Endometrium (tissue), 2 donors: ENCODE measurements at regions not wholly inside any gene's neighbourhood (a gene's known extent, or its start where the extent isn't known, plus 50 kb on each side); places are given as distances from the start of the nearest gene placed in this dataset.

ENCODE experiments used
- FAIRE-seq: peaks from 2 replicates; lab custom pipeline; 2012; peaks lifted over from hg19 to GRCh38; lab: Jason Lieb, UNC
- donor health status: control.
- donor health status: control.

DNA sequence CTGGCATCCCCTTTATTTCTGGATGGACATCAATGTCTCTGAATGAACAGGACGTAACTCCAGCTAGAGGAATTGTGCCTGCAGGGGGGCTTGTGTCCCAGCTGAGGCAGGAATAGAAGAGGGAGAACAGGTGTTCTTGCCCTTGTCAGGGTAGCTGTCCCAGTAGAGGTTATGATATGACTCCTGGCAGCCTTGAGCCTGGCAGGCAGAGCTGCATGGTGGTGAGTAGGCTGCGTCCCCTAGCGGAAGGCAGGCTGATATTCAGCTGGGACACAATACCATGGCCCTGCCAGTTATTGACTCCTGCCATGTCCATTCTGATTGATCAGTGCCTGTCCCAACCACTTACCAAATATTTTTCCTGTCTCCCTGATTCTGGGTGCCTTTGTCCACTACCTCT lies 197.2 kb downstream of the RAP2A start:
- FAIRE-seq: no peak

GRCh38 chr13:97639236-97639635 lies 205.3 kb downstream of the RAP2A start:
- FAIRE-seq: no peak

DNA sequence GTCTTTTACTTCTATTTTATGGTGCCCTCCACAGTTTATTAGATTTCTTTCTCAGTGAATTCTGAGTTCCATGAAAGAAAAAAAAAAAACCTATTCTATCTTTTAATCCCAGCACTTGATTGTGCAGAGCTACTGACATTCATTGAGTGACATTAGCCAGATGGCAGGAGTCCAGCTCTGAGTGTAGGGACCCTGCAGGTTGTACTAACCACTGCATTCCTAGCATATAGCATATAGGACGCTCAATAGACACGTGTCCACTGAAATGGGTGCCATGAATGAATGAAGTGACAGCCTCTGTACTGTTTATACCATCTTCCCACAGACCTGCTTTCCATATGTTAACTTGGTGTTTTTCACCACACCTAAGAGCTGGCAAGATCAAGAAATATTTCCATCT lies 206.3 kb downstream of the RAP2A start:
- no peak for FAIRE-seq

DNA sequence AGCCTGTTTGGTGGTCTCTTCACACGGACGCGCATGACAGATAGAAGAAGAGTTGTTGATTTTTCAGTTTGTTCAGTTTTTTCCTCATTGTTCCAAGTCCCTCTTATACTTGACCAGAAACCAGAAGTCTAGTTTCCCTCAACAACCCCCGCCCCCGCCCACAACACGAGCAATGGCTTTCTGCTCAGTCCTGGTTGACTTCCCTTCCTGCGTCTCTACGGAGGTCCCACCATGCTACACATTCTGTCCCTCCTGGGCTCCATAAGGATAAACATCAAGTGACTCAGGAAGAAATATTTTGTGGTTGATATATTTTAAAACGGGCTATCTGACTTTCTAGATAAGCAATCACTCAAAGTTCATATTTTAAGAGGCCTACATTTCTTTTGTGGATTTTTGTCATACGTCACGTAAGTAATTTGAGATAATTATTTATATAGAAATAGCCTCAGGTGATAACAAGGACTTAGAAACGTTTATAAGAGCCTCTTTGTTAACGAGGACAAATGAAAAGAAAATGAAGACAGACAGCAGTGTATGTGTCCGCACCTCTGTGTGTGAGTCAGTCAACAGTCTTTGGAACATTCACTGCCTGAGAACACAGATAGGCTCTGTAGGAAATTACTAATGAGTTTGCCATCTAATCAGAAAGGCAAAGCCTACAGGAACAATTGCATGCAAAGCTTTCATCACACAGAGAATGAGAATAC lies 214.4 kb downstream of the RAP2A start:
- no peak for FAIRE-seq

GRCh38 chr13:97648881-97649224 lies 214.9 kb downstream of the RAP2A start:
- no peak for FAIRE-seq

GRCh38 chr13:97653443-97654140 lies 219.6 kb downstream of the RAP2A start:
- no peak for FAIRE-seq

DNA sequence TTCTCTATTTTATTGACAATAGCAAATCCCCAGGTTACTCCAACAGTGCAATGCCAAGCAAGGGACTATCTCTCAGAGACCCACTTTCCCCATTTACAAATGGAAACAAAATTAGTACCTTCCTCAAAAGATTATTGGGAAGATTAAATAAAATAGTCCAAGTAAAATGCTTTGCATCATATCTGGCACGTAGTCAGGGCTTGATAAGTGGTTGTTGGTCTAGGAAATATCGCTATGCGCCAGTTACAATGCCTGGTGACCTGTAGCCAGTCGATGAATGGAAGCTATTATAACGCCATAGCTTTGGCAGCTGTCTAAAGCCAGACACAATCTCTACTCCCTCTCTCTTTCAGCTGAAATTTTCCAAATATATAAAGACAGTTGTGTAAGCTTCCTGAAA lies 220.3 kb downstream of the RAP2A start:
- no peak for FAIRE-seq

DNA sequence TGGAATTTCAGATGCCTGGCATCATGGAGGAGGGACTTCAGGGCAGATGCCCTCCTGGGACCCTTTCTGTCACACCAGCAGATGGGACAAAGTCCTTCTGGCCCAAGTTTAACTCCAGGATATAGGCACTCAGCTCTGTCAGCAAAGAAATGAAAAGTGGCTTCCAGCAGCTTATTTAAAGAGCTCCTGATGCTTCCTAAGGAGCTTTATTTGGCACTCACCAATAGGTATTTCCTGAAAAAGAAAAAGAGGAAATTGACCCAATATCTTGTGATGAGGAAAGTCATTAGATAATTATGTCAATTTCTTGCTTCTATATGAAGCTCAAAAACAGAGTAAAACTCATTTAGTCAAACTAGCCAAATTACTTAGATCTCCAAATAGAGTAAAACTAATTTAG lies 224.6 kb downstream of the RAP2A start:
- no peak for FAIRE-seq

DNA sequence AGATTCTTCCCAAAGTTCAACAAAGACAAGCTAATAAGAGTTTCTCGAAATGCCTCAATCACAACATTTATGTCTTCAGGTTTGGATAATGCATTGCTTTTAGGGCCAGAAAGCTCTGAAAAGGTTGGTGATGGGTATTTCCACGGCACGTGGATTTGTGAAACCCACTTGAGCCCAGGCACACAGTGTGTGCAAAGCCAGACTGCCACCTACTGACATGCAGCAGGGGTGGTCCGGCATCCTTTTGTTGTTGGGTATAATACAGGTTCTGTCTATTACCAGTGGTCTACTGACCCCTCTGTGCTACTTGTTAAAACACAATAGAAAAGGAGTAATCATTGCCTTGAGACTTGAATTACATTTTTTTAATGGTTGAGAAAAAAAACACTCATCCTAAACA lies 225.6 kb downstream of the RAP2A start:
- no peak for FAIRE-seq

DNA sequence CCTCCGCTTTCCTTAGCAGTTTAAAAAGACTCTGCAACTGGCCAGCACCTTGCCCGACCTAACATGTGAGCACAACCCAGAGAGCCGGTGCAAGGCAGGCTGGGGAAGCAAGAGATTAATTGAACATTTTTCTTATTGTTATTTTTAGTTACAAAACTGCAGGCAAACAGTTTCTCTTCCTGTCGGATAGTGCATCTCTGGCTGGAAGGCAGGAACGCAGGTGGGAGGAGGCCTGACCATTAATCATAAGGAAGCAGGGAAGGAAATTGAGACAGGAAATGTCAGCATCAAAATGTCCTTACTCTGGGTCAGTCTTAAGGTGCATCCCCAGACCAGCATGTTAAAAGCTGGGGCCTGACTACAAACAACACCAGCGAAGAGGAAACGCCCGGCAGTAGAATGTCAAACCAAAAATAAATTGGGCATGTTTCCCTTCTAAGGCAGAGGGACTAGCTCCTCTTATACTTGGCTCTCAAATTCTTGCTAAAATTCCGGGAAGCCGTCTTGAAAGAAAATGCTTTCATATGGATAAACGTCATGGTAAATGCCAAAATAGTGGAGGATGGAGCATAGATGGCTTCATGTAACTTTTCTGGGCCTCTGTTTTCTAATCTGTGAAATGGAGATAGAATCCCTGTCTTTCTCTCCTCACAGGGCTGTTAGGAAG lies 226.8 kb downstream of the RAP2A start:
- FAIRE-seq: no peak

DNA sequence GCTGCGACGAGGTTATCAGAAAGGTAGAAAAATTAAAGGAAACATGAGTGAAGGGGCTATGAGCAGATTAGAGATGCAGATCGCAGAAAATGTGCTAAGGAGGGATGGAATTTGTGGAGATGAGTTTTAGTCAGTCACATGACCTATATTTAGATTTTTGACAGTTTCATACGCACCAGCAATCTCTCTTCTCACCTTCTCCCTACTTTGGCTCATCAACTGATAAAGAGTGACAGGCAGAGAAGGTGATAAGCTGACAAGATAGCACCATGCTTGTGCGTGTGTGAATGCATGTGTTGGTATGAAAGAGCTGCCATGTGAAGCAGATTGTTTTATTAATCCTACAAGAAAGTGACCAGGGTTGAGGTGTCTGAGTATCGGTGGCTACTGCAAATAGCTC lies 252.6 kb downstream of the RAP2A start:
- FAIRE-seq: no peak

- no peak for FAIRE-seq
Observed at GRCh38 chr13:97692628-97693027, 258.7 kb downstream of the RAP2A start.

DNA sequence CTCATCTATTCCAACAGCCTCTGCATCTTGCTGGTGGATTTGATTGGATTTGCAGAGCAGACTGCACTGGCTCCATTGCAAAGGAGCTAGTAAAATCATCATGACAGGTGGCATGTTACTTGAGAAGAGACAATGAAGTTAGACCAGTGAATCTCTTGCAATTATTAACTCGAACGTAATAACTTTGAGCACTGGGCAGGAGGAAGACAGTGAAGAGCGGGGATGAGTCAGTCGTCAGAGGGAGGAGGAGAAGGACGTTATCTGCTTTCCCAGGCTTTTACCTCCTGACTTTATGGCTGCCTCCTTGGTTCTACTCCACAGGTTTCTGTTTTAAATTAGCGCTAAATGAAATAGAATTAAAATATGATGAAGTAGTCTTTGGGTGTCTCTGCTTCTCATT lies 257.8 kb upstream of the IPO5 start:
- no peak for FAIRE-seq

DNA sequence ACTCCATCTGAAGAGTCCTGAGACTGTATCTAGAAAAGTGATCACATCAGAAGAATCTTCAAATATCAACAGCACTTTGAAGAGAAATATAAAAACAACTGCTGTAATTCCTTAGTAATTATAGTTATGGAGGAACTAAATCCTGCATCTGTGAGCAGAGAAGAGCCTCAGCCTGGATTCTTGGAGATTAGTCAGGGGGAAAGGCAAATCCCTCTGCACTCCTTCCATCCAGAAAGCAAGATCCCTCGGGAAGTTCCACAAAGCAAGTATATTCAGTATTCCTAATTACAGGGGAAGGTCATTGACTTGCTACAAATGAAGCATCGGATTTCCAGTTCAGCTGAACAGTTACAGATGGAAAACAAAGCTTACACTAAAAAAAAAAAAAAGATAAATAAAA lies 256.6 kb upstream of the IPO5 start:
- no peak for FAIRE-seq

- FAIRE-seq: no peak
Observed at GRCh38 chr13:97700306-97700848, 253.1 kb upstream of the IPO5 start.

DNA sequence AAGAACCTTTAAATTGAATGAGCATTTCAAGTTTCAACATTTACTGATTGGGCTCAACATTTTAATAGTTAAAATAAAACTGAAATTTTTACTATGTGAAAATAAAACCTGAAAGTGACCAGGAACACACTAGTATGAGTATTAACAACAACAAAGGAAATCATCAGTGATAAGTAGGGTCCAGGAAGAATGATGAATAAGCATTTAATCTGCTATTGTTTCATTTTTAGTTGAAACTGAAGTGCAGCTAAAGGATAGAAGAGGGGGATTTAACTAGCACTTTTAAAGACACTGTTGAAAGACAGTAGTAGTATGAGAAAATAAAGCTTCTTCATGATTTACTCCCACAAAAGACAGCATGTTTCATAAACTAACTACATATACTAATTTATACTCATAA lies 250.9 kb upstream of the IPO5 start:
- FAIRE-seq: no peak

DNA sequence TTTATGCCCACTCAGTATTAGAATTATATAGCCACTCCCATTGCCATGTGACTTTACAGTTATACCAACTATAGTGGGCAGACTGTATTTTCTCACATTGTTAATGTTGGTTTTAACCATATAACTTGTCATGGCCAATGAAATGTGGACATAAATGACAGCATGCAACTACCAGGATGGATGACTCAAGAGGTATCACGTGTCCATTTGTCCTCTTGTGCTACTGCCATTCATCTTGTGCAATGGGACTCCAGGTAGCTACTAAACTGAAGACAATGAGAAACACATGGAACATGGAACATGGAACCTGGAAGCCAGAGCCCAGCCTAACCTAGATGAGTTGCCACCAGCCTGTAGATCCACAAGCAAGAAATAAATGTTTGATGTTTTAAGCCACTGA lies 242.7 kb upstream of the IPO5 start:
- FAIRE-seq: no peak

- FAIRE-seq: no peak
Observed at GRCh38 chr13:97712770-97713169, 240.7 kb upstream of the IPO5 start.

- FAIRE-seq: no peak
Observed at GRCh38 chr13:97715763-97716162, 237.7 kb upstream of the IPO5 start.

DNA sequence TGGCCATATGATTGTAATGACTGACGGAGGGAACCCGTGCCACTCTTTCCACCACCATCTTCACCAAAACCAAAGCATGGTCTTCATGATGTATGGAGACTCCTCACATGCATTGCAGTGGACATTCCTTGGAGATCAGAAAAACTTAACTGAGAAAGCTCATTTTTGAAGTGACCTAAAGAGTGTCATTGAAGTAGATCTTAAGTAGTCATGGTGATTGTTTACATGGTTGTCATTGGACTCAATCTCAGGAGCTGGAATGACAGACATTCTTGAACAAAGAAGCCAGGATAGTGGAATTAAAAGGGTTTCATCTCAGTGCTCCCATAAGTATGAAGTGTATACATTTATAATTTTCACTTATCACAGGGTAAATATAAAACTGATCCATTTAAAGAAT lies 236.7 kb upstream of the IPO5 start:
- FAIRE-seq: no peak

DNA sequence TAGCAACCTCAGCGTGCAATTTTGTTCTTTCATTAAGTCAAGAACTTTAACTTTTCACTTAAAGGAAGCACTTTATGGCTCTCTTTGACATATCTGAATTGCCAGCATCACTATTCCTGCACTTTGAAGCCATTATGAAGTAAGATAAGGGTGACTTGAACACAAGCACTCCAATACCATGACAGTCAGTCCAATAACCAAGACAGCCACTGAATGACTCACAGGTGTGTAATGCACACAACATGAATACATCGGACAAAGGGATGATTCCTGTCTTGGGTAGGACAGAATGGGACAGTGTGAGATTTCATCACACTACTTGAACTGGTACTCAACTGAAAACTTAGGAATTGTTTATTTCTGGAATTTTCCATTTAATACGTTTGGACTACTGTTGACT lies 233.7 kb upstream of the IPO5 start:
- FAIRE-seq: no peak

DNA sequence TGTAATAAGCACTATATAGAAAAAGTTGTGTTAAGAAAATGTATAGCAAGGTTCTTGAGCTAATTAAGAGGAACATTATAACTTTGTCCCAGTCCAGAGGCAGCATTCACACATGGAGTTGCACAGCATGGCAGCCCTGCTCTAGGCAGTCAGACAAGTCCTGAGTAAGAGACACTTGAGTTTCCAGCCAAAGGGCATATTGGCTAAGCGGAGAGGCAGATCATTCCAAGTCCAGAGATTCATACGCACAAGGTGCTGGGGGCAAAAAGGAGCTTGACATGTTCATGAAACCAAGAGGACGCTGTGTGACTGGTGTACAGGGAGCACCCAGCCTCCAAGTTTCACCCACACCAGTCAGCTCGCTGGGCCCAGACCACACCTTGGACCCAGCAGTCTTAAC lies 232.6 kb upstream of the IPO5 start:
- FAIRE-seq: no peak

GRCh38 chr13:97723655-97724054 lies 229.8 kb upstream of the IPO5 start:
- FAIRE-seq: no peak
